Kidney (tissue), 13 donors: ENCODE measurements at regions not wholly inside any gene's neighbourhood (a gene's known extent, or its start where the extent isn't known, plus 50 kb on each side); places are given as distances from the start of the nearest gene placed in this dataset.

ENCODE experiments used
- DNase-seq, 5 donors: peaks; one replicate each; pipeline ENCODE4 v3.0.0-alpha.2; 2013 to 2020
- FAIRE-seq: peaks from 2 replicates; lab custom pipeline; 2012; peaks lifted over from hg19 to GRCh38; lab: Jason Lieb, UNC
- H3K27ac ChIP-seq, 2 donors: one replicate each; pipeline ENCODE4 v1.7.0; 2013; ENCODE audit warnings: low read depth in 2 of 2, low read length in 2 of 2, inconsistent platforms in 1 of 2
- H3K27me3 ChIP-seq: one replicate; pipeline ENCODE4 v1.7.1; 2013; ENCODE audit warnings: low read length, inconsistent platforms; ENCODE audit not compliant: control insufficient read depth, insufficient read depth
- H3K36me3 ChIP-seq, 3 donors: one replicate each; pipeline versions ENCODE4 v1.7.0 to v1.7.1; 2013; ENCODE audit warnings: low read length in 3 of 3, control low read depth in 1 of 3, inconsistent platforms in 1 of 3; ENCODE audit not compliant: insufficient read depth in 3 of 3, control insufficient read depth in 2 of 3
- H3K4me1 ChIP-seq, 3 donors: one replicate each; pipeline versions ENCODE4 v1.7.0 to v1.7.1; 2013; ENCODE audit warnings: low read length in 3 of 3, inconsistent platforms in 1 of 3, low read depth in 1 of 3; ENCODE audit not compliant: control insufficient read depth in 2 of 3, insufficient read depth in 2 of 3
- H3K4me3 ChIP-seq, 3 donors: one replicate each; pipeline versions ENCODE4 v1.7.0 to v1.8.1; 2013; ENCODE audit warnings: low read length in 3 of 3, control low read depth in 1 of 3, inconsistent platforms in 1 of 3
- H3K9ac ChIP-seq, 3 donors: one replicate each; pipeline versions ENCODE4 v1.7.0 to v1.7.1; 2013; ENCODE audit warnings: low read length in 3 of 3, control low read depth in 1 of 3, inconsistent platforms in 1 of 3
- H3K9me3 ChIP-seq, 3 donors: one replicate each; pipeline versions ENCODE4 v1.7.0 to v1.7.1; 2013; ENCODE audit warnings: low read length in 3 of 3, control low read depth in 1 of 3, inconsistent platforms in 1 of 3; ENCODE audit not compliant: control insufficient read depth in 2 of 3, insufficient read depth in 1 of 3
- CTCF ChIP-seq: IDR thresholded peaks from 3 replicates; pipeline ENCODE4 v1.5.1; 2012; ENCODE audit warnings: mild to moderate bottlenecking, moderate library complexity, borderline replicate concordance; ENCODE audit not compliant: insufficient read depth; ENCODE audit errors: extremely low read depth
- intact Hi-C: fragments of 100-400 bp; cut with DNase I; formaldehyde crosslinking; loops from one replicate; pipeline ENCODE4 v1.11.1; 2022
- donor health status: control.
- donor health status: control.
- donor health status: control.
- donor health status: control.
- donor health status: control.
- donor health status: DM: yes; HTN: yes; CAD: no.
- donor health status: Normal renal cell carcinoma (clear cell type).

GRCh38 chr2:121087117-121087516 lies 197.9 kb downstream of the TFCP2L1 start:
- H3K4me1 ChIP-seq: no peaks in the 10 kb centered on the region
- H3K36me3 ChIP-seq: no peaks in the 10 kb centered on the region
- no peak for TF ChIP-seq CTCF
- intact Hi-C loops: loop anchor here (5.0 kb wide), 1 partner anchor 270 kb away; no protein-coding TSS in a partner anchor
- H3K9ac ChIP-seq: no peak overlapping the region
- FAIRE-seq (no peak), DNase-seq (peak in 1 of 5 donors; percentile 61)
- H3K27ac ChIP-seq: no peak overlapping the region
- H3K9me3 ChIP-seq: peaks cover 0 to under 1% (median 0%) of the 10 kb centered on the region in 3 donors
- H3K4me3 ChIP-seq: no peak overlapping the region
- H3K27me3 ChIP-seq: peaks cover 2% of the 10 kb centered on the region

- peaks cover 0 to 3% (median 0%) of the 10 kb centered on the region in 3 donors for H3K9me3 ChIP-seq
- intact Hi-C loops: loop anchor here (5.0 kb wide), 1 partner anchor 269 kb away; no protein-coding TSS in a partner anchor
- no peak for FAIRE-seq
- no peak overlapping the region for H3K4me3 ChIP-seq
- DNase-seq: peak in 3 of 5 donors; percentile 63 to 84 (median 64)
- H3K9ac ChIP-seq: no peak overlapping the region
- peaks cover 1% of the 10 kb centered on the region for H3K27me3 ChIP-seq
- H3K36me3 ChIP-seq: no peaks in the 10 kb centered on the region
- H3K4me1 ChIP-seq: no peaks in the 10 kb centered on the region
- TF ChIP-seq CTCF: no peak
- H3K27ac ChIP-seq: no peak overlapping the region
Measured at GRCh38 chr2:121088251-121089165, 196.5 kb downstream of the TFCP2L1 start.

- H3K9ac ChIP-seq: no peak overlapping the region
- peaks cover 0 to 3% (median 0%) of the 10 kb centered on the region in 3 donors for H3K9me3 ChIP-seq
- H3K4me1 ChIP-seq: no peaks in the 10 kb centered on the region
- H3K27ac ChIP-seq: no peak overlapping the region
- peak in 1 of 5 donors; percentile 65 for DNase-seq
- intact Hi-C loops: loop anchor here (5.0 kb wide), 1 partner anchor 268 kb away; no protein-coding TSS in a partner anchor
- no peak overlapping the region for H3K4me3 ChIP-seq
- no peak for TF ChIP-seq CTCF
- no peaks in the 10 kb centered on the region for H3K27me3 ChIP-seq
- no peaks in the 10 kb centered on the region for H3K36me3 ChIP-seq
- FAIRE-seq: no peak
Measured at GRCh38 chr2:121089166-121089510, 195.9 kb downstream of the TFCP2L1 start.
